HEK293 (cell line): ENCODE measurements at regions not wholly inside any gene's neighbourhood (a gene's known extent, or its start where the extent isn't known, plus 50 kb on each side); places are given as distances from the start of the nearest gene placed in this dataset.

Source experiments
- CTCF ChIA-PET: fragments of 350-600 bp; formaldehyde crosslinking; extraction: SDS; loops from one replicate; lab custom pipeline; 2021; ENCODE audit warnings: antibody characterized with exemption; lab: Yijun Ruan, JAX
- POLR2A ChIA-PET: fragments of 300-600 bp; formaldehyde crosslinking; extraction: SDS; loops from one replicate; lab custom pipeline; 2020; ENCODE audit warnings: antibody characterized with exemption, inconsistent platforms; lab: Yijun Ruan, JAX
- H3K27ac ChIP-seq: fragments of 200-500 bp; sonication (Bioruptor generic); 2 replicates; pipeline ENCODE4 v1.5.1; 2014; ENCODE audit warnings: low read depth, low read length, control low read depth, inconsistent platforms; ENCODE audit errors: extremely low read depth
- H3K36me3 ChIP-seq, 2 experiments: fragments of 200-500 bp in 1 of 2; sonication (Bioruptor generic) in 1 of 2; 1 replicate in 1 of 2; 2 replicates in 1 of 2; pipeline ENCODE4 v1.5.1; 2014 to 2017; ENCODE audit warnings: inconsistent platforms in 2 of 2, low read length in 2 of 2; ENCODE audit not compliant: control insufficient read depth in 2 of 2, insufficient read depth in 1 of 2
- H3K4me1 ChIP-seq: fragments of 200-500 bp; sonication (Bioruptor generic); 2 replicates; pipeline ENCODE4 v1.5.1; 2014; ENCODE audit warnings: mild to moderate bottlenecking, low read length, inconsistent platforms; ENCODE audit not compliant: control insufficient read depth, insufficient read depth
- H3K4me3 ChIP-seq: 2 replicates; pipeline ENCODE4 v1.5.1; 2011; ENCODE audit warnings: low read depth, mild to moderate bottlenecking, control low read depth, low read length, moderate library complexity
- H3K9me3 ChIP-seq: fragments of 200-500 bp; sonication (Bioruptor generic); 2 replicates; pipeline ENCODE4 v1.5.1; 2014; ENCODE audit warnings: low read depth, low read length, inconsistent platforms; ENCODE audit not compliant: control insufficient read depth, insufficient read depth
- BCL6B ChIP-seq: fragments of 450-650 bp; formaldehyde crosslinking; IDR thresholded peaks from 2 replicates; pipeline ENCODE4 v1.5.1; 2017; ENCODE audit warnings: missing biosample characterization, missing genetic modification characterization
- GLI2 ChIP-seq: fragments of 450-650 bp; formaldehyde crosslinking; IDR thresholded peaks from 2 replicates; pipeline ENCODE4; 2017; ENCODE audit warnings: missing biosample characterization, missing genetic modification characterization, low read depth, borderline replicate concordance
- KLF17 ChIP-seq: fragments of 450-650 bp; formaldehyde crosslinking; IDR thresholded peaks from 2 replicates; pipeline ENCODE4 v1.5.1; 2016; ENCODE audit warnings: missing biosample characterization, missing genetic modification characterization
- KLF8 ChIP-seq: fragments of 450-650 bp; formaldehyde crosslinking; IDR thresholded peaks from 2 replicates; pipeline ENCODE4 v1.5.1; 2016; ENCODE audit warnings: missing biosample characterization, missing genetic modification characterization
- MYNN ChIP-seq: fragments of 450-650 bp; formaldehyde crosslinking; IDR thresholded peaks from 2 replicates; pipeline ENCODE4 v1.5.1; 2016; ENCODE audit warnings: missing biosample characterization, missing genetic modification characterization, borderline replicate concordance
- OVOL3 ChIP-seq: fragments of 450-650 bp; formaldehyde crosslinking; IDR thresholded peaks from 2 replicates; pipeline ENCODE4 v1.5.1; 2016; ENCODE audit warnings: missing biosample characterization, missing genetic modification characterization
- SALL2 ChIP-seq: fragments of 450-650 bp; formaldehyde crosslinking; IDR thresholded peaks from 2 replicates; pipeline ENCODE4 v1.5.0; 2017; ENCODE audit warnings: missing biosample characterization, mild to moderate bottlenecking, missing genetic modification characterization, borderline replicate concordance
- SCRT1 ChIP-seq: fragments of 450-650 bp; formaldehyde crosslinking; IDR thresholded peaks from 2 replicates; pipeline ENCODE4 v1.5.1; 2016; ENCODE audit warnings: missing biosample characterization, missing genetic modification characterization, borderline replicate concordance
- SCRT2 ChIP-seq: fragments of 450-650 bp; formaldehyde crosslinking; IDR thresholded peaks from 2 replicates; pipeline ENCODE4 v1.5.1; 2016; ENCODE audit warnings: missing biosample characterization, missing genetic modification characterization
- SETDB1 ChIP-seq: IDR thresholded peaks from one replicate; pipeline ENCODE4 v1.6.1; 2017; ENCODE audit warnings: mild to moderate bottlenecking, low read length, moderate library complexity, mixed read lengths; ENCODE audit not compliant: insufficient read length
- ZNF112 ChIP-seq: fragments of 450-650 bp; formaldehyde crosslinking; IDR thresholded peaks from 2 replicates; pipeline ENCODE4 v1.5.0; 2017; ENCODE audit warnings: missing biosample characterization, missing genetic modification characterization
- ZNF19 ChIP-seq: fragments of 450-650 bp; formaldehyde crosslinking; IDR thresholded peaks from 2 replicates; pipeline ENCODE4; 2016; ENCODE audit warnings: missing biosample characterization, missing genetic modification characterization, low read depth
- ZNF221 ChIP-seq: fragments of 450-650 bp; formaldehyde crosslinking; IDR thresholded peaks from 2 replicates; pipeline ENCODE4 v1.5.1; 2017; ENCODE audit warnings: missing biosample characterization, missing genetic modification characterization, borderline replicate concordance
- ZNF23 ChIP-seq: fragments of 450-650 bp; formaldehyde crosslinking; IDR thresholded peaks from 2 replicates; pipeline ENCODE4 v1.5.1; 2016; ENCODE audit warnings: missing biosample characterization, missing genetic modification characterization, borderline replicate concordance
- ZNF274 ChIP-seq, 2 experiments: fragments of 200-500 bp in 1 of 2; fragments of 450-650 bp in 1 of 2; sonication (Bioruptor generic) in 1 of 2; formaldehyde crosslinking in 1 of 2; IDR thresholded peaks; 2 replicates each; pipeline versions ENCODE4 v1.5.1 to v1.6.1; 2014 to 2016; ENCODE audit warnings: borderline replicate concordance in 1 of 2, inconsistent platforms in 1 of 2, low read length in 1 of 2, missing biosample characterization in 1 of 2, missing genetic modification characterization in 1 of 2
- ZNF558 ChIP-seq: fragments of 450-650 bp; formaldehyde crosslinking; IDR thresholded peaks from 2 replicates; pipeline ENCODE4 v1.5.1; 2016; ENCODE audit warnings: missing biosample characterization, missing genetic modification characterization
- ZNF585B ChIP-seq: fragments of 450-650 bp; formaldehyde crosslinking; IDR thresholded peaks from 2 replicates; pipeline ENCODE4 v1.5.1; 2016; ENCODE audit warnings: missing biosample characterization, missing genetic modification characterization
- ZNF704 ChIP-seq: fragments of 450-650 bp; formaldehyde crosslinking; IDR thresholded peaks from 2 replicates; pipeline ENCODE4 v1.5.1; 2016; ENCODE audit warnings: missing biosample characterization, missing genetic modification characterization
- TF ChIP-seq, protein P1 (sequence below): fragments of 450-650 bp; formaldehyde crosslinking; IDR thresholded peaks from 2 replicates; pipeline ENCODE4 v1.5.1; 2016; ENCODE audit warnings: missing biosample characterization, missing genetic modification characterization
- TF ChIP-seq, protein P2 (sequence below): fragments of 450-650 bp; formaldehyde crosslinking; IDR thresholded peaks from 2 replicates; pipeline ENCODE4 v1.5.1; 2016; ENCODE audit warnings: missing biosample characterization, missing genetic modification characterization

- no peaks in the 10 kb centered on the region for H3K36me3 ChIP-seq
- no peaks in the 10 kb centered on the region for H3K4me1 ChIP-seq
- H3K9me3 ChIP-seq = no peaks in the 10 kb centered on the region
- H3K27ac ChIP-seq = no peak overlapping the region
- ChIA-PET CTCF (interaction anchor here (0.6 kb wide), 1 partner anchor 33 kb away, joined by 3 read pairs; no protein-coding TSS in a partner anchor), POLR2A (no interaction called here)
- TF ChIP-seq OVOL3 = no peak
- TF ChIP-seq KLF8 = no peak
- TF ChIP-seq SALL2 (tag by site-specific recombination) = no peak
- TF ChIP-seq BCL6B (tag by site-specific recombination) = no peak
- TF ChIP-seq, protein P1, sequence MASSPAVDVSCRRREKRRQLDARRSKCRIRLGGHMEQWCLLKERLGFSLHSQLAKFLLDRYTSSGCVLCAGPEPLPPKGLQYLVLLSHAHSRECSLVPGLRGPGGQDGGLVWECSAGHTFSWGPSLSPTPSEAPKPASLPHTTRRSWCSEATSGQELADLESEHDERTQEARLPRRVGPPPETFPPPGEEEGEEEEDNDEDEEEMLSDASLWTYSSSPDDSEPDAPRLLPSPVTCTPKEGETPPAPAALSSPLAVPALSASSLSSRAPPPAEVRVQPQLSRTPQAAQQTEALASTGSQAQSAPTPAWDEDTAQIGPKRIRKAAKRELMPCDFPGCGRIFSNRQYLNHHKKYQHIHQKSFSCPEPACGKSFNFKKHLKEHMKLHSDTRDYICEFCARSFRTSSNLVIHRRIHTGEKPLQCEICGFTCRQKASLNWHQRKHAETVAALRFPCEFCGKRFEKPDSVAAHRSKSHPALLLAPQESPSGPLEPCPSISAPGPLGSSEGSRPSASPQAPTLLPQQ = no peak
- TF ChIP-seq ZNF112 (tag by site-specific recombination) = no peak
- no peak for TF ChIP-seq ZNF221 (tag by site-specific recombination)
- TF ChIP-seq ZNF19 (tag by site-specific recombination) = no peak
- TF ChIP-seq MYNN = no peak
- TF ChIP-seq GLI2 = no peak
- no peak for TF ChIP-seq SETDB1
- no peak for TF ChIP-seq SCRT1
- no peak overlapping the region for H3K4me3 ChIP-seq
Measured at GRCh38 chr9:79104216-79104615, 467.5 kb upstream of the TLE4 start.

DNA sequence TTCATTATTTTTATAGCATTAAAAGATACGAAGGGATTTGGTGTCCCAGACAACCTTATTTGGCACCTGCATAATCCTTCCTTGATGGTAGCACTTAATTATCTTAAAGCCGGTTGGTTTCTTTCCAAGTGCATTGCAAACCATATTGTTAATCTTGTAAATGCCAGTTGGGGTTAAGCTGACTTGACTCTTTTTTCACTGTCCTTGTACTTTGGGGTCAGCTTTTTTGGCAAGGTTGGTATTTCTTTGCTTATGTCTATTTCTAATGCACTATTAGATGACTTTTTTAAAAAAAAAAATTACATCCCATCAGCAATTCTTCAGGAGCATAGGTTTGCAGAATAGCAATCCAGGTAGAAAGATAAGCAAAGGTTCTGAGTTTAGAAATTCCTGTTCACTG, 466.8 kb upstream of the TLE4 start:
- Histone ChIP-seq H3K4me3 (no peak overlapping the region), H3K9me3 (no peaks in the 10 kb centered on the region), H3K27ac (no peak overlapping the region), H3K4me1 (no peaks in the 10 kb centered on the region), H3K36me3 (no peaks in the 10 kb centered on the region)
- ChIA-PET CTCF (no interaction called here), POLR2A (no interaction called here)
- TF ChIP-seq SCRT2 (tag by site-specific recombination) (no peak), ZNF274 (IDR thresholded peaks at IDR 0.05; ENCODE audit: low read length) (no peak), ZNF274 (tag by site-specific recombination; IDR thresholded peaks at IDR 0.05; ENCODE audit: borderline replicate concordance) (no peak), KLF17 (tag by site-specific recombination) (no peak), ZNF704 (tag by site-specific recombination) (no peak)

DNA sequence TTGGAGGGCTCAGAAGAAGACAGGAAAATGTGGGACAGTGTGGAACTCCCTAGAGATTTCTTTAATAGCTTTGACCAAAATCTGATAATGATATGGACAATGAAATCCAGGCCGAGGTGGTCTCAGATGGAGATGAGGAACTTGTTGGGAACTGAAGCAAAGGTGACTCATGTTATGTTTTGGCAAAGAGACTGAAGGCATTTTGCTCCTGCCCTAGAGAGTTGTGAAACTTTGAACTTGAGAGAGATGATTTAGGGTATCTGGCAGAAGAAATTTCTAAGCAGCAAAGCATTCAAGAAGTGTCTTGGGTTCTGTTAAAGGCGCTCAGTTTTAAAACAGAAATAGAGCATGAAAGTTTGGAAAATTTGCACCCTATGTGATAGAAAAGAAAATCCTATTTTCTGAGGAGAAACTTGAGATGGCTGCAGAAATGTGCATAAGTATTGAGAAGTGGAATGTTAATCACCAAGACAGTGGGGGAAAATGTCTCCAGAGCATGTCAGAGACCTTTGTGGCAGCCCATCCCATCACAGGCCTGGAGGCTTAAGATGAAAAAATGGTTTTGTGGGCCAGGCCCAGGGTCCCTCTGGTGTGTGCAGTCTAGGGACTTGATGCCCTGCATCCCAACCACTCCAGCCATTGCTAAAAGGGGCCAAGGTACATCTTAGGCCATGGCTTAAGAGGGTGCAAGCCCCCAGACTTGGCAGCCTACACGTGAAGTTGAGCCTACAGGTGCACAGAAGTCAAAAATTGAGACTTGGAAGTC, 463.7 kb upstream of the TLE4 start:
- ChIA-PET POLR2A (no interaction called here), CTCF (no interaction called here)
- Histone ChIP-seq H3K4me1 (no peaks in the 10 kb centered on the region), H3K27ac (no peak overlapping the region), H3K36me3 (no peaks in the 10 kb centered on the region), H3K4me3 (no peak overlapping the region), H3K9me3 (no peaks in the 10 kb centered on the region)
- TF ChIP-seq, protein P2, sequence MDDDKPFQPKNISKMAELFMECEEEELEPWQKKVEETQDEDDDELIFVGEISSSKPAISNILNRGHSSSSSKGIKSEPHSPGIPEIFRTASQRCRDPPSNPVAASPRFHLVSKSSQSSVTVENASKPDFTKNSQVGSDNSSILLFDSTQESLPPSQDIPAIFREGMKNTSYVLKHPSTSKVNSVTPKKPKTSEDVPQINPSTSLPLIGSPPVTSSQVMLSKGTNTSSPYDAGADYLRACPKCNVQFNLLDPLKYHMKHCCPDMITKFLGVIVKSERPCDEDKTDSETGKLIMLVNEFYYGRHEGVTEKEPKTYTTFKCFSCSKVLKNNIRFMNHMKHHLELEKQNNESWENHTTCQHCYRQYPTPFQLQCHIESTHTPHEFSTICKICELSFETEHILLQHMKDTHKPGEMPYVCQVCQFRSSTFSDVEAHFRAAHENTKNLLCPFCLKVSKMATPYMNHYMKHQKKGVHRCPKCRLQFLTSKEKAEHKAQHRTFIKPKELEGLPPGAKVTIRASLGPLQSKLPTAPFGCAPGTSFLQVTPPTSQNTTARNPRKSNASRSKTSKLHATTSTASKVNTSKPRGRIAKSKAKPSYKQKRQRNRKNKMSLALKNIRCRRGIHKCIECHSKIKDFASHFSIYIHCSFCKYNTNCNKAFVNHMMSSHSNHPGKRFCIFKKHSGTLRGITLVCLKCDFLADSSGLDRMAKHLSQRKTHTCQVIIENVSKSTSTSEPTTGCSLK = no peak
- TF ChIP-seq ZNF23 (tag by site-specific recombination) = no peak
- TF ChIP-seq ZNF558 (tag by site-specific recombination) = no peak
- peak; percentile 84 for TF ChIP-seq ZNF585B (tag by site-specific recombination)
